ENCODE measurements at regions not wholly inside any gene's neighbourhood (a gene's known extent, or its start where the extent isn't known, plus 50 kb on each side); places are given as distances from the start of the nearest gene placed in this dataset.
A peak's percentile ranks its signal among the peaks of the same experiment; 100 is the strongest.

GRCh38 chr11:122395282-122395681 lies 260.2 kb upstream of the UBASH3B start:
- Mint-ChIP-seq H3K27ac (no peak overlapping the region), H3K9me3 (peaks cover 0 to 8% (median 5%) of the 10 kb centered on the region in 7 donors), H3K36me3 (no peaks in the 10 kb centered on the region), H3K4me3 (no peak overlapping the region), H3K27me3 (peaks cover 0 to 5% (median 0%) of the 10 kb centered on the region in 3 donors), H3K4me1 (no peaks in the 10 kb centered on the region)
- ATAC-seq (ENCODE audit: low read depth in 2 of 2), result no peak
- no peak for DNase-seq

DNA sequence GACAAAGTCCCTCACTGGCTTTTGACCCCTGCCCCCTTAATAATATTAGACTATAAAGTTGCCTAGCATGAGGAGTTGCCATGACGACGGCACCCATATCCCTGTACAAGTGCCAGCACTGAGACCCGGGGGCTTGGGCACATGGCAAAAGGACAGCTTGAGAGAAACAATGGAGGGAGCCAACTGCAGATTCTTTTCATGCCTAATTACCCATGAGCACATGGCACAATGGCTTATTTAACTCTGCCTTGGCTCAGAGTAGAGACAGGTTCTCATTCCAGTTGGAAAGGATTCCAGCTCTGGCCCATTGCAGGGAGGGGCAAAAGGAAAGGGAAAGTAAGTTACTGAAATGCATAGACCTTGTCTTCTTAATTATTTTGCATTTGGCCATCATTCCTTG lies 261.2 kb upstream of the UBASH3B start:
- ATAC-seq (ENCODE audit: low read depth in 2 of 2) (no peak), DNase-seq (no peak)
- Mint-ChIP-seq H3K36me3 (no peaks in the 10 kb centered on the region), H3K9me3 (peaks cover 0 to 12% (median 4%) of the 10 kb centered on the region in 7 donors), H3K27ac (no peak overlapping the region), H3K4me3 (no peak overlapping the region), H3K4me1 (no peaks in the 10 kb centered on the region), H3K27me3 (no peaks in the 10 kb centered on the region)

DNA sequence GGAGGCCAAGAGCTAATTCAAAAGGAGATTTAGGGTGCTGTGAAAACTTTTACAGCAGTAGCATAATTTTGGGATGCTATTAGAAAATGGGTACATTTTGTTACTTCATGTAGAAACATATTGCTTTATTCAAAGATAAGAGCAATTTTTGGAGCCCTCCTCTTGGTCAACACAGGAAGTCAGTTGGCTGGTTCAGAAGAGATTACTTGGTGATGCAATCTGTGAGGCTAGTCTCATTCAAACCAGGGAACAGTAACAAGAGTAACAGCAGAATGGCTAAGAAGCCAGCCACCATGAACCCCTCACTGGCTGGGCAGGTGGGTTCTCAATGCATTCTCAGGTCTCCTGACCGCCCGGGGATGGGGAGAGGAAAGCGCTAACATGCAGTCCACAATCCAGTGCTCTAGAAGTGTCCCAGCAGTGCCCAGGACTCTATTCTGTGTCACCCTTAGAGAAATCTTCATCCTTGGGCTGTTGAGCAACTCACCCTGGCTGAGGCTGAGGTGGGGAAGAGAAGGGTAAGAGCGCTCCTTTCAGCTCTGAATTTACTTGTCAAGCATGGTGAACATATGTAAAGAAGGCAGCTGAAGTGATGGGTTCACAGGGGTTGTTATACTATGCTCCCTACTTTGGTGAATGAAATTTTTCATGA lies 262.2 kb upstream of the UBASH3B start:
- H3K4me1 Mint-ChIP-seq, result no peaks in the 10 kb centered on the region
- H3K4me3 Mint-ChIP-seq, result no peak overlapping the region

GRCh38 chr11:122392508-122392907 lies 263.0 kb upstream of the UBASH3B start:
- peaks cover 0 to 13% (median 2%) of the 10 kb centered on the region in 7 donors for H3K9me3 Mint-ChIP-seq
- no peaks in the 10 kb centered on the region for H3K4me1 Mint-ChIP-seq
- ATAC-seq (ENCODE audit: low read depth in 2 of 2), result no peak
- H3K4me3 Mint-ChIP-seq, result no peak overlapping the region
- no peaks in the 10 kb centered on the region for H3K27me3 Mint-ChIP-seq
- no peak overlapping the region for H3K27ac Mint-ChIP-seq
- DNase-seq, result no peak
- no peaks in the 10 kb centered on the region for H3K36me3 Mint-ChIP-seq

More for the DNA sequence above, 262.2 kb upstream of the UBASH3B start:
- H3K27me3 Mint-ChIP-seq, result no peaks in the 10 kb centered on the region
- DNase-seq, result no peak
- no peaks in the 10 kb centered on the region for H3K36me3 Mint-ChIP-seq
- peaks cover 0 to 13% (median 2%) of the 10 kb centered on the region in 7 donors for H3K9me3 Mint-ChIP-seq
- ATAC-seq (ENCODE audit: low read depth in 2 of 2), result no peak
- no peak overlapping the region for H3K27ac Mint-ChIP-seq

GRCh38 chr11:122391049-122391448 lies 264.5 kb upstream of the UBASH3B start:
- H3K27ac Mint-ChIP-seq, result no peak overlapping the region
- peaks cover 0 to 13% (median 0%) of the 10 kb centered on the region in 7 donors for H3K9me3 Mint-ChIP-seq
- H3K27me3 Mint-ChIP-seq, result no peaks in the 10 kb centered on the region
- H3K4me3 Mint-ChIP-seq, result no peak overlapping the region
- H3K36me3 Mint-ChIP-seq, result no peaks in the 10 kb centered on the region
- H3K4me1 Mint-ChIP-seq, result no peaks in the 10 kb centered on the region
- DNase-seq, result no peak
- no peak for ATAC-seq (ENCODE audit: low read depth in 2 of 2)

DNA sequence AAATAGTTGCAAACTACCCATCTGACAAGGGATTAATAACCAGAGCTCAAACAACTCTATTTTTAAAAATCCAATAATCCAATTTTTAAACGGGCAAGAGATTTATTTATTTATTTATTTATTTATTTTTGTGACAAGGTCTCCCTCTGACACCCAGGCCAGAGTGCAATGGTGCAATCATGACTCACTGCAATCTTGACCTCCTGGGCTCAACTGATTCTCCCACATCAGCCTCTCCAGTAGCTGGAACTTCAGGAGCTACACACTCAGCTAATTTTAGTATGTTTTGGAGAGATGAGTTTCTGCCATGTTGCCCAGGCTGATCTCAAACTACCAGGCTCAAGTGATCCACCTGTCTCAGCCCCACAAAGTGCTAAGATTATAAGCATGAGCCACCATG lies 267.2 kb upstream of the BLID start:
- Mint-ChIP-seq H3K27me3 (no peaks in the 10 kb centered on the region), H3K4me3 (no peak overlapping the region), H3K9me3 (peaks cover 4 to 47% (median 16%) of the 10 kb centered on the region in 7 donors), H3K36me3 (no peaks in the 10 kb centered on the region), H3K4me1 (no peaks in the 10 kb centered on the region), H3K27ac (no peak overlapping the region)
- DNase-seq (no peak), ATAC-seq (ENCODE audit: low read depth in 2 of 2) (no peak)

- H3K4me1 Mint-ChIP-seq, result no peaks in the 10 kb centered on the region
- peaks cover 0 to 8% (median 8%) of the 10 kb centered on the region in 3 donors for H3K27me3 Mint-ChIP-seq
- peaks cover 9 to 43% (median 15%) of the 10 kb centered on the region in 7 donors for H3K9me3 Mint-ChIP-seq
- H3K4me3 Mint-ChIP-seq, result no peak overlapping the region
- DNase-seq, result no peak
- H3K27ac Mint-ChIP-seq, result no peak overlapping the region
- H3K36me3 Mint-ChIP-seq, result no peaks in the 10 kb centered on the region
- no peak for ATAC-seq (ENCODE audit: low read depth in 2 of 2)
These were observed 259.8 kb upstream of the BLID start for GRCh38 chr11:122375687-122376399.

GRCh38 chr11:122368796-122369195 lies 252.8 kb upstream of the BLID start:
- H3K9me3 Mint-ChIP-seq, result peaks cover 0 to 4% (median 0%) of the 10 kb centered on the region in 7 donors
- DNase-seq (no peak), ATAC-seq (ENCODE audit: low read depth in 2 of 2) (no peak)
- no peaks in the 10 kb centered on the region for H3K36me3 Mint-ChIP-seq
- no peaks in the 10 kb centered on the region for H3K4me1 Mint-ChIP-seq
- H3K27ac Mint-ChIP-seq, result no peak overlapping the region
- H3K4me3 Mint-ChIP-seq, result no peak overlapping the region
- H3K27me3 Mint-ChIP-seq, result peaks cover 2 to 11% (median 9%) of the 10 kb centered on the region in 3 donors

GRCh38 chr11:122367809-122368231 lies 251.8 kb upstream of the BLID start:
- ATAC-seq (ENCODE audit: low read depth in 2 of 2), result no peak
- peaks cover 0 to 11% (median 9%) of the 10 kb centered on the region in 3 donors for H3K27me3 Mint-ChIP-seq

DNA sequence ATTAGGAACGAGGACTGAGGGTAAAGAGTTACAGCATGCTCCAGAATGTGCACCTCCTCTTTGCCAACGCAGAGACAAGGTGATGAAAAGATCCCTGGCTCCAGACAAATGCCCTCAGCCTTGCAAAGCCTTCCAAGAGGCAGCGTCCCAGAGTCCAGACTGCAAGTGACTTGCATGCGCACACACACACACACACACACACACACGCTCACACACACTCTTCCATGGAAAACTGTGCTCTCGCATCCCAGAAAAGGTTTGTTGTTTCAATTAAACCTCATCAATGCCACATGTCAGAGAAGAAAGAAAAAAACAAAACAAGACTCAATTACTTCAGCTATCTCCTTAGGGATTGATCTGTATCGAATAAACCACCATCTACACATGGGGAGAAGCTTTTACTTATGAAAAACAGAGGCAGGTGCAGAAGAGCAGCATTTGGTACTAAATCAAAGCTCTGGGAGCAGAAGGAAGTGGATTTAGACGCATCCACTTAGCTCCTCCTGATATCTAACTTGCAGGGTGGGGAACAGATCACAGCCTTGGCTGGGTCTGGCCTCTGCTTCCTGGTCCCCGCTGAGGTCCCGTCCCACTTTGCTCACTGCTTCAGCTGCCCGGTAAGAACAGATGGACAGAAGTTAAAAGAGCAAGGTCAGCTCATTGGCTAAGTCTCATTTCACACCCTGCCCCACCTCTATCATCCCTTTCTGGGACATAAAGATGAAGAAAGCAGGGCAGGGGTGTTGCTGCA lies 249.8 kb upstream of the BLID start:
- no peak overlapping the region for H3K27ac Mint-ChIP-seq
- H3K9me3 Mint-ChIP-seq, result peaks cover 0 to 8% (median 0%) of the 10 kb centered on the region in 7 donors
- H3K36me3 Mint-ChIP-seq, result no peaks in the 10 kb centered on the region
- no peak overlapping the region for H3K4me3 Mint-ChIP-seq
- no peaks in the 10 kb centered on the region for H3K4me1 Mint-ChIP-seq
- DNase-seq, result no peak
- ATAC-seq (ENCODE audit: low read depth in 2 of 2), result no peak
- peaks cover 7 to 11% (median 9%) of the 10 kb centered on the region in 3 donors for H3K27me3 Mint-ChIP-seq

More at GRCh38 chr11:122367809-122368231, 251.8 kb upstream of the BLID start:
- Mint-ChIP-seq H3K4me3 (no peak overlapping the region), H3K36me3 (no peaks in the 10 kb centered on the region), H3K9me3 (peaks cover 0 to 4% (median 0%) of the 10 kb centered on the region in 7 donors), H3K4me1 (no peaks in the 10 kb centered on the region), H3K27ac (peak overlapping the region in 1 of 6 donors; percentile 82)
- DNase-seq, result no peak

- H3K4me3 Mint-ChIP-seq, result no peak overlapping the region
- no peak for DNase-seq
- H3K9me3 Mint-ChIP-seq, result peaks cover 0 to 4% (median 0%) of the 10 kb centered on the region in 7 donors
These were observed 247.3 kb upstream of the BLID start for GRCh38 chr11:122363296-122363695.

DNA sequence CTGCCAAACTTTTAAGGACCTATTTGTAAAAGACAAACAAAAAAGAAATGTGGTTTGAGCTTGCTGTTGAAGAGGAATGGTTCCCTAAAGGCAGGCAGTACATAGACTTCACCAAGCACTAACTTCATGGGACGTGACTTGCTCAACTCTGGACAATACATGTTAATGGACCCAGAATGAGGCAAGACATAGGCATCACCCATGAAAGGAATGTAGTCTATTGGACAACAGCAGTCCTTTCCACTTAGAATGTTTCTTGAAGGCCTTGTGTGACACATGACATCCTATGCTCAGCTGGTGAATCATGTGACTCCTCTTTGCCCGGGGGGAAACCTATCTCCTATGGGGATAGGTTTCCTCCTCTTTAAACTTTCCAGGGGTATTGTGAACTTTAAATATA lies 246.4 kb upstream of the BLID start:
- no peaks in the 10 kb centered on the region for H3K36me3 Mint-ChIP-seq
- H3K27me3 Mint-ChIP-seq, result peaks cover 5 to 7% (median 7%) of the 10 kb centered on the region in 3 donors
- H3K4me3 Mint-ChIP-seq, result no peak overlapping the region
- ATAC-seq (ENCODE audit: low read depth in 2 of 2) (no peak), DNase-seq (no peak)
- no peak overlapping the region for H3K27ac Mint-ChIP-seq
- peaks cover 0 to 4% (median 0%) of the 10 kb centered on the region in 7 donors for H3K9me3 Mint-ChIP-seq
- no peaks in the 10 kb centered on the region for H3K4me1 Mint-ChIP-seq

More at GRCh38 chr11:122363296-122363695, 247.3 kb upstream of the BLID start:
- no peaks in the 10 kb centered on the region for H3K4me1 Mint-ChIP-seq
- H3K27me3 Mint-ChIP-seq, result peaks cover 5 to 11% (median 7%) of the 10 kb centered on the region in 3 donors
- no peak for ATAC-seq (ENCODE audit: low read depth in 2 of 2)
- H3K36me3 Mint-ChIP-seq, result no peaks in the 10 kb centered on the region
- H3K27ac Mint-ChIP-seq, result no peak overlapping the region

DNA sequence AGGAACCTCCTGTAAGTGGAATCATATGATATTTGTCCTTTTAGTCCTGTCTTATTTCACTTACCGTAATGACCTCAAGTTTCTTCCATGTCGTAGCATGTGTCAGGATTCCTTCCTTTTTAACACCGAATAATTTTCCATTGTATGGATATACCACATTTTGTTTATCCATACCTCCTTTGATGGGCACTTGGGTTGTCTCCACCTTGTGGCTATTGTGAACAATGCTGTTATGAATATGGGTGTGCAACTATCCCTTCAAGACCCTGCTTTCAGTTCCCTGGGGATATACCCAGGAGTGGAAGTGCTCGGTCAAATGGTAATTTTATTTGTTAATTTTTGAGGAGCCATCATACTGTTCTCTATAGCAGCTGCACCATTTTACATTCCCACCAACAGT lies 244.9 kb upstream of the BLID start:
- DNase-seq (no peak), ATAC-seq (ENCODE audit: low read depth in 2 of 2) (no peak)
- peaks cover 0 to 4% (median 0%) of the 10 kb centered on the region in 7 donors for H3K9me3 Mint-ChIP-seq
- H3K4me1 Mint-ChIP-seq, result no peaks in the 10 kb centered on the region
- H3K27ac Mint-ChIP-seq, result no peak overlapping the region
- peaks cover 0 to 7% (median 0%) of the 10 kb centered on the region in 3 donors for H3K27me3 Mint-ChIP-seq
- H3K36me3 Mint-ChIP-seq, result no peaks in the 10 kb centered on the region
- H3K4me3 Mint-ChIP-seq, result no peak overlapping the region
